ENCODE measurements at regions not wholly inside any gene's neighbourhood (a gene's known extent, or its start where the extent isn't known, plus 50 kb on each side); places are given as distances from the start of the nearest gene placed in this dataset.

GRCh38 chr2:4938206-4938605, 754.0 kb upstream of the SOX11 start:
- TF ChIP-seq CTCF (IDR thresholded peaks at IDR 0.05; ENCODE audit: low read depth, low read length, poor library complexity, severe bottlenecking) (no peak), EZH2phosphoT487 (IDR thresholded peaks at IDR 0.05; ENCODE audit: borderline replicate concordance, low read length) (no peak)
